IPS-18a (cell line): ENCODE measurements at regions not wholly inside any gene's neighbourhood (a gene's known extent, or its start where the extent isn't known, plus 50 kb on each side); places are given as distances from the start of the nearest gene placed in this dataset.

Experiments used
- H3K27ac ChIP-seq: one replicate; pipeline ENCODE4 v1.5.1; 2013; ENCODE audit warnings: low read length
- H3K27me3 ChIP-seq: one replicate; pipeline ENCODE4 v1.6.1; 2013; ENCODE audit warnings: mild to moderate bottlenecking, low read length; ENCODE audit not compliant: control insufficient read depth, insufficient read depth
- H3K36me3 ChIP-seq: one replicate; pipeline ENCODE4 v1.6.1; 2013; ENCODE audit warnings: low read depth, low read length; ENCODE audit not compliant: control insufficient read depth
- H3K4me1 ChIP-seq: one replicate; pipeline ENCODE4 v1.6.1; 2013; ENCODE audit warnings: low read depth, low read length; ENCODE audit not compliant: control insufficient read depth
- H3K4me3 ChIP-seq: one replicate; pipeline ENCODE4 v1.5.1; 2013; ENCODE audit warnings: low read length
- H3K9ac ChIP-seq: one replicate; pipeline ENCODE4 v1.6.1; 2013; ENCODE audit warnings: mild to moderate bottlenecking, low read length, moderate library complexity
- H3K9me3 ChIP-seq: one replicate; pipeline ENCODE4 v1.6.1; 2013; ENCODE audit warnings: low read depth, low read length; ENCODE audit not compliant: control insufficient read depth

DNA sequence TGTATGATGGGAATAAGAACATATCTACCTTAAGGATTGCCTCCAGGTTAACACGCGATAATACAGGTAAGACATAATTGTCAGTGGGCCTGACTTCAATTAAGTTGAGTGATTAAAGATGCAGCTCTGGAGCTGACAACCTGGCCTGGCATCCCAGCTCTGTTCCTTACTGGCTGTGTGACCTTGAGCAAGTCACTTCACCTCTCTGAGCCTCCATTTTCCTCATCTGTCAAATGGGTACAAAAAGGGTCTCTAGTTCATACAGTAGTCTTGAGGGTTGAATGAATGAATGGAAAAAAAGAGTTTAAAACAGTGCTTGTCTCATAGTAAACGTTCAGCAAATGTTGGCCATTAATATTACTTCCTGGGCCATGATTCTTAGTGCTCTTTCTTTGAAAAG lies 213.9 kb downstream of the PHETA1 start:
- Histone ChIP-seq H3K4me3 (no peak overlapping the region), H3K9me3 (no peaks in the 10 kb centered on the region), H3K27me3 (no peaks in the 10 kb centered on the region)

DNA sequence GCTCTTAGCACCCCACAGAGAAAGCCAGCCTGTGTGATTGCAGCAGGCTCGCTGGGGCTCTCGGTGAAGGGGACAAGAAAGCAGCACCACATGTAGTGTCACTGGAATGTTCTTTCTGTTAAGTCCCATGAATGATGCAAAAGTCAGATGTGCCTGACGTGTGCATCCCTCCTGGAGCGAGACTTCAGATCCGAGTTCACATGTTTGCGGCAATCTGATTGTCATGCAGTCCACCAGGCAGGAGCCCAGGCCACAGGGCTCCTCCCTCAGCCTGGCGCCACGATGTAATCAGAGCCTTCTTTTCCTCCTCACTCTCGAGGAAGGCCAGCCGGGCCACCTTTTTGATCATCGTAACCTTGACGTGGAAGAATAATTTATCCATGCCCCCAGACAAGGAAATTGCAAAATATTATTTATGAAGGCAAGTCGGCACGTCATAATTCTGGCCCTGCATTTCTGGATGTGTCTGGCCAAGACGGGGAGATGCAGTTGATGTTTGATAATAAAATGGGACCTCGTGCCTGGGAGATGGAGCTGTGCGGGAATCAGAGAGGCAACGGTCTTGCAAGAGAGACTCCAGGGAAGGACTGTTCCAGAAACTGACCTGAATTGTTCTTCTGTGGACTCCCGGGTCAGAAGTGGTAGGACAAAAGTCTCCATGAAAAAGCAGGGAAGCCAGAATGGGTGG lies 214.6 kb downstream of the PHETA1 start:
- H3K27me3 ChIP-seq = no peaks in the 10 kb centered on the region
- H3K9ac ChIP-seq = no peak overlapping the region
- no peaks in the 10 kb centered on the region for H3K36me3 ChIP-seq

More for the DNA sequence above, 213.9 kb downstream of the PHETA1 start:
- no peaks in the 10 kb centered on the region for H3K36me3 ChIP-seq
- H3K9ac ChIP-seq = no peak overlapping the region
- H3K27ac ChIP-seq = no peak overlapping the region
- peaks cover 16% of the 10 kb centered on the region for H3K4me1 ChIP-seq

DNA sequence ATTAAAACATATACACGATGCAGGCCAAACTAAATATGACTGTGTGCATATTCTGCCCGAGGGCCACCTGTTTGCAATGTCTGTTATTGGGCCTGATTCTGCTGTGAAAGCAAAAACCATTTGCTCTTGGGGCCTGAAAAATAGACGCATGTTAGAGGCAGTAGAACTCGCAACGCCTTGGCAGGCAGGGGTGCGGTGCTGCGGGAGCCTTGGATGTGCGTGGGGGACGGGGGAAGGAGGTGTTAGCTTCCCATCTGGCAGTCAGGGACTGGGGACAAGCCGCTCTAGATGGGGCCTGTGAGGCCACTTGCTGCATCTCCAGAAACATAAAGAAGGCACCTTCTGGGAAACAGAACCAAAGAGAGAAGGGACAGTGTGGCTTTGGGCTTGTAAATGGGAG lies 216.3 kb downstream of the PHETA1 start:
- no peaks in the 10 kb centered on the region for H3K27me3 ChIP-seq
- H3K27ac ChIP-seq = no peak overlapping the region
- no peaks in the 10 kb centered on the region for H3K9me3 ChIP-seq
- H3K4me3 ChIP-seq = no peak overlapping the region
- H3K9ac ChIP-seq = no peak overlapping the region
- no peaks in the 10 kb centered on the region for H3K36me3 ChIP-seq
- H3K4me1 ChIP-seq = peaks cover 16% of the 10 kb centered on the region

More for the DNA sequence above, 214.6 kb downstream of the PHETA1 start:
- Histone ChIP-seq H3K27ac (no peak overlapping the region), H3K4me1 (peaks cover 16% of the 10 kb centered on the region), H3K9me3 (no peaks in the 10 kb centered on the region), H3K4me3 (no peak overlapping the region)

DNA sequence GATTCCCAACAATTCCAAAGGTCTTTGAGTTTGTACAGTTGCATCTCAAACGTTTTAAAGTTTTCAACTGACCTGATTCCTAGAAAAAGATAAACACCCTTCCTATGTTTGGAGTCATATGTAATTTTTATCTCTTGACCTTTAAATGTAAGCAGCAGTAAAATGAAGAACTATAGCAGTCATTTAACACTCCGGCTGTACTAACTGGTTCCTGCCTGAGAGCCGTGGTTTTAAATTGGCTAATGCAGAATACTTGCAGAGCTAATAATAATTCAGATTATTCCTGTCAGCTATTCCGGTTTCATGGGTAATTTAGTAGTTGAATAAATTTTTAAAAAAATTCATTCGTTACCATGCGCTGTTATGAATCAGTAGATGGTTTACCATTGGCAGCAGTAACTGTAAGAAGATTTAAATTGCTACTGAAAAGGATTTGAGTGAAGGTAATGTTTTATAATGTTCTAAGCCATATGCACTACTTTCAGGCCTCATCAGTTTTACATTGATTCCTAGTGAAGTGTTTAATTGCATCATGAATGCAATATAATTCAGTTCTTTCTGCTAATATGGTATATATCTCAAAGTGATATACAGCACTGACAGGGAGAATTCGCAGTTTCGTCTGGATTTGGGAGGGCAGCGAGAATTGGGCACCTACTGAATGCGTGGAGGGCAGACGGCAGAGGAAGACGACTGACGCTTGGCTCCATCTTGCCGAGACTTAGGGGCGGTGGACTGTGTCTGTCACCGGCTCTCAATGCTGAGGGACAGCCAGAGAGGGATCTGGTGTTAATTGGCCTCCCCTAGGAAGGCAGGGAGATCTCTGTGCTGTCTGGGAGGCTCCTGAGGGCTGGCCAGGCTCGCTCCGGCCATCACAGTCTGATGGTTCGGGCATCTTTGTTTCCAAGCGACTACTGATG lies 217.7 kb downstream of the PHETA1 start:
- H3K4me3 ChIP-seq = no peak overlapping the region
- peaks cover 16% of the 10 kb centered on the region for H3K4me1 ChIP-seq
- no peak overlapping the region for H3K27ac ChIP-seq
- H3K27me3 ChIP-seq = no peaks in the 10 kb centered on the region
- H3K36me3 ChIP-seq = no peaks in the 10 kb centered on the region
- H3K9me3 ChIP-seq = no peaks in the 10 kb centered on the region
- no peak overlapping the region for H3K9ac ChIP-seq

DNA sequence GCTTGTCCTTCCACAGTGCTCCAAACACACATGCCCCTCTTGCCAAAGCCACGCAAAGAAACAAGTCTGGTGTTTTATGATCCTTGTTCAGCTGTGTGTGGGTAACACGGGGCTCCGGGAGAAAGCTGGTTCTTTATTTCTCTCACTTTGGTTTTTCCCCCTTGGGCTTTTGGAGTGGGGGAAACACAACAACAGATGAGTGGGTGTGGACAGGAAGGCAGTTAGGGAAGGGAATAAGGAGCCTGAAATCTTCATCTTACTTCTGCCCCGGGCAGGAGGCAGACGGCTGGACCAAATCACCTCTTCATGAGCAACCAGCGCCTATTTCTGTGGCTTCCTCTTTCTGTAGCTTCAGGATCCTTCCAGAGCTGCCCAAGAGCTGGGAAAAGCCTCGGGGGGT lies 218.5 kb downstream of the PHETA1 start:
- Histone ChIP-seq H3K27me3 (no peaks in the 10 kb centered on the region), H3K4me1 (peaks cover 16% of the 10 kb centered on the region)

DNA sequence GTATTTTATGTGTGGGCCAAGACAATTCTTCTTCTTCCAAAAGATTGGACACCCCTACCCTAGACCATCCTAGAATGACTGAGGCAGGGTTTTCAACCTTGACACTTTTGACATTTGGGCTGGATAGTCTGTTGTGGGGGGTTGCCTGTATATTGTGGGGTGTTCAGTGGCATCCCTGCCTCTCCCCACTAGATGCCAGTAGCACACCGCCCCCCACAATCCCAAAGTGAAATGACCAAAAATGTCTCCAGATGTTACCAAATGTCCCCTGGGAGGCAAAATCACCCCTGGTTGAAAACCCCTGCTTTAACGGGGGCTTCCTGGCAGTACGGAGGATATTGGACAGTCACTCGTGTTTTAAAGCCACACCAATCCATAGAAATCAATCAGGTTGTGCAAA lies 219.6 kb downstream of the PHETA1 start:
- Histone ChIP-seq H3K27ac (no peak overlapping the region), H3K4me3 (no peak overlapping the region), H3K9me3 (no peaks in the 10 kb centered on the region), H3K36me3 (no peaks in the 10 kb centered on the region), H3K9ac (no peak overlapping the region), H3K4me1 (peaks cover 13% of the 10 kb centered on the region), H3K27me3 (no peaks in the 10 kb centered on the region)

More for the DNA sequence above, 218.5 kb downstream of the PHETA1 start:
- H3K36me3 ChIP-seq = no peaks in the 10 kb centered on the region
- H3K27ac ChIP-seq = no peak overlapping the region
- H3K9ac ChIP-seq = no peak overlapping the region
- H3K9me3 ChIP-seq = no peaks in the 10 kb centered on the region
- H3K4me3 ChIP-seq = no peak overlapping the region

DNA sequence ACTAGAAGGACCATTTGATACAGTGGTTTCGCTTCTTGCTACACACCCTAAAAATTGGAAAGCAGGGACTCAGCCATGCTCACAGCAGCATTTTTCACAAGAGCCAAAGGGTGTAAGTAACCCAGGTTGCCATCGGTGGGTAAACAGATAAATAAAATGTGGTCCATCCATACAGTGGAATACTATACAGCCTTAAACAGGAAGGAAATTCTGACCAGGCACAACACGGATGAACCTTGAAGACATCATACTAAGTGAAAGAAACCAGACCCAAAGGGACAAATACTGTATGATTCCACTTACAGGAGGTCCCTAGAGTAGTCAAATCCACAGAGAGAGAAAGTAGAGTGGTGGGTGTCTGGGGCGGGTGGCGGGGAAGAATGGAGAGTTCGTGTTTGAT lies 220.9 kb downstream of the PHETA1 start:
- H3K27me3 ChIP-seq = no peaks in the 10 kb centered on the region
- no peak overlapping the region for H3K4me3 ChIP-seq
- no peaks in the 10 kb centered on the region for H3K36me3 ChIP-seq
- H3K9me3 ChIP-seq = no peaks in the 10 kb centered on the region
- H3K9ac ChIP-seq = no peak overlapping the region
- no peak overlapping the region for H3K27ac ChIP-seq
- peaks cover 5% of the 10 kb centered on the region for H3K4me1 ChIP-seq

DNA sequence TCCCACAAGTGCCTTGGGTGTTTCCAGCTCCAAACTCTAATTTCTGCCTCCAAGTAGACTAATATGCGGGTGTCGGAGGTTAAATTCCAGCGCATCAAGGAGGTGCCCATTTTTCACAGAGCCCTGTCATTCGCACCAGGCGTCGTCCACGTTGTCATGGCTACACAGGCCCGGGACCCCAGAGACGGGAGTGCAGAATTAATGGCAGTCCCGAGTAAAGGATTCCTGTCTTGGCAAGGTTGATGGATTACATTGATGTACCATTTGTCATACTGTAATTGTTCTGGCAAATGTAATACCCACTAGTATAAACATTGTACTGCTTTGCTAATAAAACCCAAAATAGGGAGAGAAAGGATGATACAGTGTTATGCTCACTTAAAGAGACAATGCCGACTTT lies 222.9 kb upstream of the MYL2 start:
- H3K36me3 ChIP-seq = no peaks in the 10 kb centered on the region
- H3K27me3 ChIP-seq = no peaks in the 10 kb centered on the region
- H3K4me1 ChIP-seq = no peaks in the 10 kb centered on the region
- no peaks in the 10 kb centered on the region for H3K9me3 ChIP-seq
- no peak overlapping the region for H3K9ac ChIP-seq
- no peak overlapping the region for H3K27ac ChIP-seq
- no peak overlapping the region for H3K4me3 ChIP-seq

DNA sequence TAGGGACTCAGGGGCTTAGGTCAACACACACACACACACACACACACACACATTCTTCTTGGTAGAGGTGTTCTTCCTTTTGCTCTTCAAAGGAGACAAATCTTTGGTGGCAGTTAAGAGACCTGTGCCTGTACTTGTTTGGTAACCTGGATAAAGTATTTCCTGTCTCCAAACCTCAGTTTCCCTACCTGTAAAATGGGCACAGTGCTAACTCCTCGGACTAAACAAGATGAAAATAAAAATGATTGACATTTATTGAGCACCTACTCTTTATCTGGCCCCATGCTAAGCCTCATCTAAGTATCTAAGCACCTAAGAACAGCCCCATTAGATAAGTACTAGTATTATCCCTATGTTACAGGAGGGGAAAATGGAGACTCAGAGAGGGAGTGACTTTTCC lies 220.8 kb upstream of the MYL2 start:
- no peak overlapping the region for H3K4me3 ChIP-seq
- H3K4me1 ChIP-seq = no peaks in the 10 kb centered on the region
- no peak overlapping the region for H3K27ac ChIP-seq
- H3K36me3 ChIP-seq = no peaks in the 10 kb centered on the region
- no peaks in the 10 kb centered on the region for H3K9me3 ChIP-seq
- no peak overlapping the region for H3K9ac ChIP-seq
- H3K27me3 ChIP-seq = no peaks in the 10 kb centered on the region

DNA sequence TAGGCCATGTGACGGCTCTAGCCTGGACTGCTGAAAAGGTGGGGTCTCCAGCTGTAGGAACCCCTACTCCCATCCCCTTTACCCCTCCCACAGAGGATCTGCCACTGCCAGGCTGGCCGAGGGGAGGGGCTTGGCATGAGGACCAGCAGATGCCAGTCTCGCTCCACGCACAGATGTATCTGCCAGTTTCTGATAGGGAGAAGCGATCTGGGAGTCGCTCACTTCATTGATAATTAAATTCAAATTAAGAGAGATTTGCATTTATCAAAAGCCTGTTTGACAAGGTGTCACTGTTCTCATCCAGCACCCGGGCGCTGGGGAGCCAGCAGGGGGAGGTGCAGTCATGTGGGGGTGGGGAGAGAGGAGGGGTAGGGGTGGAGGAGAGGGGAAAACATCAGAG lies 217.6 kb upstream of the MYL2 start:
- no peaks in the 10 kb centered on the region for H3K27me3 ChIP-seq
- H3K9ac ChIP-seq = no peak overlapping the region
- no peak overlapping the region for H3K27ac ChIP-seq
- H3K4me3 ChIP-seq = no peak overlapping the region
- peaks cover 5% of the 10 kb centered on the region for H3K9me3 ChIP-seq
- H3K36me3 ChIP-seq = no peaks in the 10 kb centered on the region
- H3K4me1 ChIP-seq = no peaks in the 10 kb centered on the region

DNA sequence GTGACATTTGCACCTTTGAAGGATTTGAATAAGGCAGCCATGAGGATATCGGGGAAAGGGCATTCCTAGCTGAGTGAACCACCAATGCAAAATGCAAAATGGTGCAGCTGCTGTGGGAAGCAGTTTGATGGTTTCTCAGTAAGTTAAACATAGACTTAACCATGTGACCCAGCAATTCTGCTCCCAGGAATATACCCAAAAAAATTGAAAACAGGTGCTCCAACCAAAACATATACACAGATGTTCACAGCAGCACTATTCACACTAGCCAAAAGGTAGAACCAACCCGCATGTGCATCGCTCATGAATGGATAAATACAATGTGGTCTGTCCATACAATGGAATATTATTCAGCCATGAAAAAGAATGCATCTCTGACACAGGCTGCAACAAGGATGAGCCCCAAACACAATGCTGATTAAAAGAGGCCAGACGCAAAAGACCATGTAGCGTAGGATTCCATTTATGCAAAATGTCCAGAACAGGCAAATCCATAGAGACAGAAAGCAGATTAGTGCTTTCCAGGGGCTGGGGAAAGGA lies 215.0 kb upstream of the MYL2 start:
- no peaks in the 10 kb centered on the region for H3K36me3 ChIP-seq
- H3K27me3 ChIP-seq = no peaks in the 10 kb centered on the region
- peaks cover 5% of the 10 kb centered on the region for H3K9me3 ChIP-seq
- H3K4me3 ChIP-seq = no peak overlapping the region
- H3K9ac ChIP-seq = no peak overlapping the region
- H3K27ac ChIP-seq = no peak overlapping the region
- no peaks in the 10 kb centered on the region for H3K4me1 ChIP-seq
